WTC11 (cell line): ENCODE measurements at regions not wholly inside any gene's neighbourhood (a gene's known extent, or its start where the extent isn't known, plus 50 kb on each side); places are given as distances from the start of the nearest gene placed in this dataset.
A peak's percentile ranks its signal among the peaks of the same experiment; 100 is the strongest.
"Not testable (repeated sequence)": the region's sequence is repeated elsewhere in the genome, so short reads cannot be mapped to it uniquely, and the experiment has no call there.

ENCODE experiments used
- ATAC-seq: fragments of 200-7000 bp; cut with Tn5 transposase; 2 replicates; pipeline ENCODE4 v1.10.0; 2021; ENCODE audit warnings: mild to moderate bottlenecking, moderate library complexity
- CTCF ChIA-PET: fragments of 300-600 bp; sonication (Branson Sonifier 250); formaldehyde crosslinking; loops from one replicate; lab custom pipeline; 2021; ENCODE audit warnings: antibody characterized with exemption; lab: Charles Lee
- POLR2A ChIA-PET: fragments of 350-600 bp; sonication (Branson Sonifier 250); formaldehyde crosslinking; loops from one replicate; lab custom pipeline; 2021; ENCODE audit warnings: antibody characterized with exemption; lab: Charles Lee
- DNase-seq: peaks from one replicate; pipeline ENCODE4 v3.0.0; 2021; ENCODE audit warnings: low spot score
- H3K27ac Mint-ChIP-seq: 2 replicates; pipeline ENCODE4 v1.8.0; 2021; ENCODE audit warnings: mixed read lengths
- H3K27me3 Mint-ChIP-seq: 2 replicates; pipeline ENCODE4 v1.8.0; 2021; ENCODE audit warnings: low read depth, mild to moderate bottlenecking, moderate library complexity, mixed read lengths
- H3K36me3 Mint-ChIP-seq: 2 replicates; pipeline ENCODE4 v1.8.0; 2021; ENCODE audit warnings: mixed read lengths
- H3K4me1 Mint-ChIP-seq: 2 replicates; pipeline ENCODE4 v1.8.0; 2022; ENCODE audit warnings: mixed read lengths
- H3K4me3 Mint-ChIP-seq: 2 replicates; pipeline ENCODE4 v1.8.0; 2021; ENCODE audit warnings: mild to moderate bottlenecking, moderate library complexity, mixed read lengths
- H3K9me3 Mint-ChIP-seq: 2 replicates; pipeline ENCODE4 v1.8.0; 2021; ENCODE audit warnings: mixed read lengths
- EMX1 ChIP-seq: fragments of 250-450 bp; sonication (Bioruptor Pico); IDR thresholded peaks from 2 replicates; pipeline ENCODE4 v1.8.0; 2021; ENCODE audit warnings: mild to moderate bottlenecking
- FOXK1 ChIP-seq: sonication (generic); formaldehyde crosslinking; IDR thresholded peaks from 2 replicates; pipeline ENCODE4 v1.8.0; 2022; ENCODE audit warnings: mild to moderate bottlenecking, moderate library complexity, missing genetic modification reagents
- GABPB1 ChIP-seq: sonication (generic); formaldehyde crosslinking; IDR thresholded peaks from 2 replicates; pipeline ENCODE4 v1.8.1; 2023; ENCODE audit warnings: mild to moderate bottlenecking, missing genetic modification reagents
- KAT7 ChIP-seq: sonication (generic); formaldehyde crosslinking; IDR thresholded peaks from 2 replicates; pipeline ENCODE4 v1.8.1; 2023; ENCODE audit warnings: missing genetic modification reagents, mild to moderate bottlenecking, borderline replicate concordance
- RORB ChIP-seq: fragments of 250-450 bp; sonication (Bioruptor Pico); IDR thresholded peaks from 2 replicates; pipeline ENCODE4 v1.9.0; 2021; ENCODE audit warnings: mild to moderate bottlenecking
- TCF7 ChIP-seq: sonication (generic); formaldehyde crosslinking; IDR thresholded peaks from 2 replicates; pipeline ENCODE4 v1.8.0; 2022; ENCODE audit warnings: mild to moderate bottlenecking, low read depth, missing genetic modification reagents, moderate library complexity
- TEAD4 ChIP-seq: sonication (generic); formaldehyde crosslinking; IDR thresholded peaks from 2 replicates; pipeline ENCODE4 v1.8.0; 2022; ENCODE audit warnings: mild to moderate bottlenecking, missing genetic modification reagents
- ZNF121 ChIP-seq: sonication (generic); formaldehyde crosslinking; IDR thresholded peaks from 2 replicates; pipeline ENCODE4 v1.8.0; 2023; ENCODE audit warnings: missing genetic modification reagents
- TF ChIP-seq, protein P1 (sequence below): fragments of 250-450 bp; sonication (Bioruptor Pico); IDR thresholded peaks from 2 replicates; pipeline ENCODE4 v1.9.0; 2021; ENCODE audit warnings: mild to moderate bottlenecking
- TF ChIP-seq, protein P2 (sequence below): sonication (generic); formaldehyde crosslinking; conservative IDR thresholded peaks from 2 replicates; pipeline ENCODE4 v1.8.1; 2022; ENCODE audit warnings: mild to moderate bottlenecking, missing genetic modification reagents
- TF ChIP-seq, protein P3 (sequence below): fragments of 250-450 bp; sonication (Bioruptor Pico); IDR thresholded peaks from 2 replicates; pipeline ENCODE4 v1.9.0; 2021; ENCODE audit warnings: mild to moderate bottlenecking, borderline replicate concordance

DNA sequence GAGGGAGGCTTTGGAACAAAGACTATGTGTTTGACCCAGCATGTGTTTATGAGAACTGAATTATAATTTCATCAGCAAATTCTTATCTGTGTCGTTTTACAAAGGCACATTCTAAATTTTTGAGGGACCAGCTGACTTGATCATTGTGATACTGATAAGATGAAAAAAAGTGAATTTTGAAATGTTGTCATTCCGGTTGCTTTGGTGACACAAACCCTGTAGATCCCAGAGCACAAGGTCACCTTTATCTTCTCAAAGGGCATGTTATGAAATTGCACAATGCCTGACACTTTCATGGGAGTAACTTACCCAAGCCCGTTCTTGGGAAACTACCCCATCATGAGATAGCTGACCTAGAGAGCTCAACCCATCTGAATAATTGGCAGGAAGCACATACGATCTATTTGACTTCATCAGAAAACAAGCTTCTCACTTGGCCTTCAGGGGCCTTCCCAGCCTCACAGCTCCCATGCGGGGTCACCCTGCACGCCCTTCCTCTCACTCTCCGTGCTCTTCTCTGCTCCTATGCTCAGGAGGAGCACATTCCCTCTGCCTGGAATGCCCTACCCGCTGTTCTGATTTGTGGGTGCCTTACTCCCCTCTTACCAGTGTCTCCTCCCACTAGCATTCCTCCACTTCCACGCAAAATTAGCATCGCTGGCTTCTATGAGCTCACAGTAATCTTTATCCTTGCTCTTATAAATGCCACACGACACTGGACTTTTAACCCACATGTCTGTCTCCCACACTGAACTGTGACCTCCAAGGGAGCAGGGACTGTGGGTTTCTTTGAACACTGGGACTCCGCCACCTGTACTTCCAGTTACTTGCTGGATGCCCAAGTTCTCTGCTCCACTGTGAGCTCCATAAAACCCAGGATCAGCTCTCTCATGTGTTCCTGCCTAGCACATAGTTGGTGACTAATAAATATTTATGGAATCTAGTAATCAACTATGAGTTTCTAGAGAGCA, 555.8 kb upstream of the ID2 start:
- ATAC-seq: no peak
- Mint-ChIP-seq H3K4me3 (no peak overlapping the region), H3K27ac (no peak overlapping the region)

DNA sequence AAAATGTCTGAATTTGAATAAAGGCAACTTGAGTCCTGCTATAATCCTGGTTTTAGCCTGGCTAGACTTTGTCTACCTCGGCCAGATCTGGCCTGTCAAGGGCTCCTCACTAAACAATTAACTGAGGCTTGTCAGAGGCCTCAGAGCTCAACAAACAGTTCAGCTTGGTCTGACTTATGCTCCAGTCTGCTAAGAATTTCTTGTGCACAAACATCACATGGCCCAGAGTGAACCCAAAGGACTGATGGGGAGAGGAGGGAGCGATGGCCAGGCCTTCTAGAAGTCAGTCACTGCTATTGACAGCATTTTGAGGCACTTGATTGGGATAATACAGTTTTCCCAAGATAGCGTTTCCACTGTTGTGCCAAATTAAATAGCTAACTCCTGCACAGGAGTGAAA, 555.1 kb upstream of the ID2 start:
- H3K27me3 Mint-ChIP-seq: peaks cover 4% of the 10 kb centered on the region; the same call in 1 of the 2 replicates
- peaks cover 2% of the 10 kb centered on the region for H3K4me1 Mint-ChIP-seq
- peaks cover 3% of the 10 kb centered on the region; the same call in 1 of the 2 replicates for H3K36me3 Mint-ChIP-seq
- POLR2A ChIA-PET: no interaction called here
- ATAC-seq (no peak), DNase-seq (no peak)
- no peaks in the 10 kb centered on the region for H3K9me3 Mint-ChIP-seq
- H3K27ac Mint-ChIP-seq: no peak overlapping the region
- TF ChIP-seq FOXK1 (CRISPR knock-in tag) (no peak), TCF7 (no peak), TEAD4 (CRISPR knock-in tag) (no peak), RORB (CRISPR knock-in tag) (no peak), GABPB1 (CRISPR knock-in tag) (no peak), KAT7 (CRISPR knock-in tag) (no peak)
- TF ChIP-seq, protein P1, sequence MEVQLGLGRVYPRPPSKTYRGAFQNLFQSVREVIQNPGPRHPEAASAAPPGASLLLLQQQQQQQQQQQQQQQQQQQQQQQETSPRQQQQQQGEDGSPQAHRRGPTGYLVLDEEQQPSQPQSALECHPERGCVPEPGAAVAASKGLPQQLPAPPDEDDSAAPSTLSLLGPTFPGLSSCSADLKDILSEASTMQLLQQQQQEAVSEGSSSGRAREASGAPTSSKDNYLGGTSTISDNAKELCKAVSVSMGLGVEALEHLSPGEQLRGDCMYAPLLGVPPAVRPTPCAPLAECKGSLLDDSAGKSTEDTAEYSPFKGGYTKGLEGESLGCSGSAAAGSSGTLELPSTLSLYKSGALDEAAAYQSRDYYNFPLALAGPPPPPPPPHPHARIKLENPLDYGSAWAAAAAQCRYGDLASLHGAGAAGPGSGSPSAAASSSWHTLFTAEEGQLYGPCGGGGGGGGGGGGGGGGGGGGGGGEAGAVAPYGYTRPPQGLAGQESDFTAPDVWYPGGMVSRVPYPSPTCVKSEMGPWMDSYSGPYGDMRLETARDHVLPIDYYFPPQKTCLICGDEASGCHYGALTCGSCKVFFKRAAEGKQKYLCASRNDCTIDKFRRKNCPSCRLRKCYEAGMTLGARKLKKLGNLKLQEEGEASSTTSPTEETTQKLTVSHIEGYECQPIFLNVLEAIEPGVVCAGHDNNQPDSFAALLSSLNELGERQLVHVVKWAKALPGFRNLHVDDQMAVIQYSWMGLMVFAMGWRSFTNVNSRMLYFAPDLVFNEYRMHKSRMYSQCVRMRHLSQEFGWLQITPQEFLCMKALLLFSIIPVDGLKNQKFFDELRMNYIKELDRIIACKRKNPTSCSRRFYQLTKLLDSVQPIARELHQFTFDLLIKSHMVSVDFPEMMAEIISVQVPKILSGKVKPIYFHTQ (CRISPR knock-in tag): no peak
- TF ChIP-seq, protein P2, sequence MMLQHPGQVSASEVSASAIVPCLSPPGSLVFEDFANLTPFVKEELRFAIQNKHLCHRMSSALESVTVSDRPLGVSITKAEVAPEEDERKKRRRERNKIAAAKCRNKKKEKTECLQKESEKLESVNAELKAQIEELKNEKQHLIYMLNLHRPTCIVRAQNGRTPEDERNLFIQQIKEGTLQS (CRISPR knock-in tag): no peak
- TF ChIP-seq, protein P3, sequence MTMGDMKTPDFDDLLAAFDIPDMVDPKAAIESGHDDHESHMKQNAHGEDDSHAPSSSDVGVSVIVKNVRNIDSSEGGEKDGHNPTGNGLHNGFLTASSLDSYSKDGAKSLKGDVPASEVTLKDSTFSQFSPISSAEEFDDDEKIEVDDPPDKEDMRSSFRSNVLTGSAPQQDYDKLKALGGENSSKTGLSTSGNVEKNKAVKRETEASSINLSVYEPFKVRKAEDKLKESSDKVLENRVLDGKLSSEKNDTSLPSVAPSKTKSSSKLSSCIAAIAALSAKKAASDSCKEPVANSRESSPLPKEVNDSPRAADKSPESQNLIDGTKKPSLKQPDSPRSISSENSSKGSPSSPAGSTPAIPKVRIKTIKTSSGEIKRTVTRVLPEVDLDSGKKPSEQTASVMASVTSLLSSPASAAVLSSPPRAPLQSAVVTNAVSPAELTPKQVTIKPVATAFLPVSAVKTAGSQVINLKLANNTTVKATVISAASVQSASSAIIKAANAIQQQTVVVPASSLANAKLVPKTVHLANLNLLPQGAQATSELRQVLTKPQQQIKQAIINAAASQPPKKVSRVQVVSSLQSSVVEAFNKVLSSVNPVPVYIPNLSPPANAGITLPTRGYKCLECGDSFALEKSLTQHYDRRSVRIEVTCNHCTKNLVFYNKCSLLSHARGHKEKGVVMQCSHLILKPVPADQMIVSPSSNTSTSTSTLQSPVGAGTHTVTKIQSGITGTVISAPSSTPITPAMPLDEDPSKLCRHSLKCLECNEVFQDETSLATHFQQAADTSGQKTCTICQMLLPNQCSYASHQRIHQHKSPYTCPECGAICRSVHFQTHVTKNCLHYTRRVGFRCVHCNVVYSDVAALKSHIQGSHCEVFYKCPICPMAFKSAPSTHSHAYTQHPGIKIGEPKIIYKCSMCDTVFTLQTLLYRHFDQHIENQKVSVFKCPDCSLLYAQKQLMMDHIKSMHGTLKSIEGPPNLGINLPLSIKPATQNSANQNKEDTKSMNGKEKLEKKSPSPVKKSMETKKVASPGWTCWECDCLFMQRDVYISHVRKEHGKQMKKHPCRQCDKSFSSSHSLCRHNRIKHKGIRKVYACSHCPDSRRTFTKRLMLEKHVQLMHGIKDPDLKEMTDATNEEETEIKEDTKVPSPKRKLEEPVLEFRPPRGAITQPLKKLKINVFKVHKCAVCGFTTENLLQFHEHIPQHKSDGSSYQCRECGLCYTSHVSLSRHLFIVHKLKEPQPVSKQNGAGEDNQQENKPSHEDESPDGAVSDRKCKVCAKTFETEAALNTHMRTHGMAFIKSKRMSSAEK (CRISPR knock-in tag): no peak
- TF ChIP-seq, all 79 proteins: peak for 0
- CTCF ChIA-PET: no interaction called here
- no peak overlapping the region for H3K4me3 Mint-ChIP-seq

More for the DNA sequence above, 555.8 kb upstream of the ID2 start:
- no peak for DNase-seq
- Mint-ChIP-seq H3K27me3 (peaks cover 4% of the 10 kb centered on the region; the same call in 1 of the 2 replicates), H3K4me1 (peaks cover 6% of the 10 kb centered on the region), H3K9me3 (no peaks in the 10 kb centered on the region), H3K36me3 (peaks cover 3% of the 10 kb centered on the region; the same call in 1 of the 2 replicates)
- CTCF ChIA-PET: no interaction called here
- POLR2A ChIA-PET: interaction anchor here (0.5 kb wide), 1 partner anchor 166 kb away, joined by 3 read pairs; no protein-coding TSS in a partner anchor
- TF ChIP-seq GABPB1 (CRISPR knock-in tag) (peak; percentile 91), EMX1 (CRISPR knock-in tag) (no peak), ZNF121 (CRISPR knock-in tag) (no peak)

DNA sequence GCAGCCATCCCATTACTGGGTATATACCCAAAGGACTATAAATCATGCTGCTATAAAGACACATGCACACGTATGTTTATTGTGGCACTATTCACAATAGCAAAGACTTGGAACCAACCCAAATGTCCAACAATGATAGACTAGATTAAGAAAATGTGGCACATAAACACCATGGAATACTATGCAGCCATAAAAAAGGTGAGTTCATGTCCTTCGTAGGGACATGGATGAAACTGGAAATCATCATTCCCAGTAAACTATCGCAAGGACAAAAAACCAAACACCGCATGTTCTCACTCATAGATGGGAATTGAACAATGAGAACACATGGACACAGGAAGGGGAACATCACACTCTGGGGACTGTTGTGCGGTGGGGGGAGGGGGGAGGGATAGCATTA, 550.4 kb upstream of the ID2 start:
- POLR2A ChIA-PET, H3K4me3 Mint-ChIP-seq, DNase-seq, H3K36me3 Mint-ChIP-seq, H3K9me3 Mint-ChIP-seq, CTCF ChIA-PET, H3K27ac Mint-ChIP-seq, H3K27me3 Mint-ChIP-seq, ATAC-seq: not testable (repeated sequence)
- peaks cover 22% of the 10 kb centered on the region for H3K4me1 Mint-ChIP-seq
